Progenitor cell of endocrine pancreas (in vitro differentiated cells): ENCODE measurements at regions not wholly inside any gene's neighbourhood (a gene's known extent, or its start where the extent isn't known, plus 50 kb on each side); places are given as distances from the start of the nearest gene placed in this dataset.

ENCODE experiments used
- DNase-seq: peaks from one replicate; pipeline ENCODE4 v3.0.0; 2021; ENCODE audit warnings: low spot score; ENCODE audit not compliant: unreplicated experiment
- H3K27ac Mint-ChIP-seq: 2 replicates; pipeline ENCODE4 v1.8.0; 2021; ENCODE audit warnings: mild to moderate bottlenecking, moderate library complexity, mixed read lengths
- H3K27me3 Mint-ChIP-seq: 2 replicates; pipeline ENCODE4 v1.8.0; 2021; ENCODE audit warnings: mixed read lengths
- H3K36me3 Mint-ChIP-seq: 2 replicates; pipeline ENCODE4 v1.8.0; 2022; ENCODE audit warnings: mixed read lengths; ENCODE audit not compliant: insufficient read depth
- H3K4me1 Mint-ChIP-seq: 2 replicates; pipeline ENCODE4 v1.8.0; 2021; ENCODE audit warnings: low read depth, mixed read lengths
- H3K4me3 Mint-ChIP-seq: 2 replicates; pipeline ENCODE4 v1.8.0; 2021; ENCODE audit warnings: low read depth, mild to moderate bottlenecking, moderate library complexity, mixed read lengths
- H3K9me3 Mint-ChIP-seq: 2 replicates; pipeline ENCODE4 v1.8.0; 2021; ENCODE audit warnings: low read depth, mixed read lengths
- TF ChIP-seq, protein P1 (sequence below): fragments of 200-600 bp; sonication (generic); IDR thresholded peaks from one replicate; pipeline ENCODE4 v1.5.0; 2021; ENCODE audit warnings: antibody characterized with exemption, mild to moderate bottlenecking; ENCODE audit not compliant: unreplicated experiment

DNA sequence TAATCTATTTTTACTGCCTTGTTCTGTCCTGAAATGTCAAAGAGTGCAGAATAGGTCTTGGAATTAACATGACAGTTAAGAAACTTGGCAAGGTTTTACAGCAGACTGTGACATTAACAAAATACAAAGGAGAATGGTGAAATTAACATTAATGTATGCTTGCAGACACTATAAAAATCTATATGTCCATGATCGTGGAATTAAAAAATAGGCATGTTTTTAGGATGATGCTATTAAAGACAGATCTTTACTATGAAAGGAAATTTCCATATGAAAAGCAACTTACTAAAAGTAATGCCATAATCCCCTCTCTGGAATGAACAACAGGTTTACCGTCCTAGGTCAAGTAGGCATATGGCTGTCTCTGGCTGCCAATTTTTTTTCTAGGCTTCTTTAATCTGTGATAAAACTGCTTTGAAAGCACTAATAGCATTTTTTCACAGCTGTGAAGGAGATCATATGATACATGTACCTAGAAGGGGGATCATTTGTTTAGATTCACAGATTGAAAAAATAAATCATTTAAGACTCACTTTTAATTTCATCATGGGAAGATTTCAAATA lies 291.5 kb downstream of the ZNF536 start:
- Mint-ChIP-seq H3K4me3 (no peak overlapping the region), H3K36me3 (no peaks in the 10 kb centered on the region), H3K27ac (no peak overlapping the region), H3K9me3 (no peaks in the 10 kb centered on the region), H3K4me1 (peaks cover 17% of the 10 kb centered on the region), H3K27me3 (peaks cover 5% of the 10 kb centered on the region)
- DNase-seq: no peak
- TF ChIP-seq, protein P1, sequence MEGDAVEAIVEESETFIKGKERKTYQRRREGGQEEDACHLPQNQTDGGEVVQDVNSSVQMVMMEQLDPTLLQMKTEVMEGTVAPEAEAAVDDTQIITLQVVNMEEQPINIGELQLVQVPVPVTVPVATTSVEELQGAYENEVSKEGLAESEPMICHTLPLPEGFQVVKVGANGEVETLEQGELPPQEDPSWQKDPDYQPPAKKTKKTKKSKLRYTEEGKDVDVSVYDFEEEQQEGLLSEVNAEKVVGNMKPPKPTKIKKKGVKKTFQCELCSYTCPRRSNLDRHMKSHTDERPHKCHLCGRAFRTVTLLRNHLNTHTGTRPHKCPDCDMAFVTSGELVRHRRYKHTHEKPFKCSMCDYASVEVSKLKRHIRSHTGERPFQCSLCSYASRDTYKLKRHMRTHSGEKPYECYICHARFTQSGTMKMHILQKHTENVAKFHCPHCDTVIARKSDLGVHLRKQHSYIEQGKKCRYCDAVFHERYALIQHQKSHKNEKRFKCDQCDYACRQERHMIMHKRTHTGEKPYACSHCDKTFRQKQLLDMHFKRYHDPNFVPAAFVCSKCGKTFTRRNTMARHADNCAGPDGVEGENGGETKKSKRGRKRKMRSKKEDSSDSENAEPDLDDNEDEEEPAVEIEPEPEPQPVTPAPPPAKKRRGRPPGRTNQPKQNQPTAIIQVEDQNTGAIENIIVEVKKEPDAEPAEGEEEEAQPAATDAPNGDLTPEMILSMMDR: no peak

DNA sequence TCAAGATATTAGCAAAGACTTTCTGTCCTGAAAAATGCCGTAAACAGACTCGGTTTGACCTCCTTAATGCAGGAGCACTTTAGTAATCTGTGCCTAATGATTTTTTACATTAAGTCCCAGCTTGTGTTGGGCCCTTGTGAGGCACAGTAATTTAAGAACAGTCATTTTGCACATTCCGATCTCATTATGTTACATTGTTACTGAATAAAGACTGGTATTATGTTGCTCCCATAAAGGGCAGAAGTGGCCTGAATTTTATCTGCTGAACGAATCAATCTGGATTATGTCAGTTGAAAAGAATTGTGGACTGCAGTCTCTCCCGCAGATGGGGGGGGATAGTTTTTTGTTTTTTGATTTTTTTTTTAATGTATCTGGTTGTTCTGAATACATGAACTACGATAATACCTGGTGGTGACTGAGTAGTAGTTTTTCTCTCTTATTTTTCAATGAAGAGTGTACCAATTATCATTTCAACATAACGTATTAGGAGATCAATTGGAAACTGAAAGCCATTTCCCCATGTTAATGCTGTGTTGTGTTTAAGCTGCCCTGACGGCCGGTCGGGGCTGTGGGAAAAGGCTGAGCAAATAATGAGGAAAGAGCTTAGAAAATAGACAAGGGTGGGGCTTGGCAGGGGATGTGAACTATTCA lies 290.2 kb downstream of the ZNF536 start:
- Mint-ChIP-seq H3K27me3 (peaks cover 14% of the 10 kb centered on the region), H3K9me3 (no peaks in the 10 kb centered on the region), H3K27ac (no peak overlapping the region), H3K4me1 (peaks cover 17% of the 10 kb centered on the region), H3K36me3 (no peaks in the 10 kb centered on the region), H3K4me3 (no peak overlapping the region)
- TF ChIP-seq, protein P1: no peak
- DNase-seq: no peak

DNA sequence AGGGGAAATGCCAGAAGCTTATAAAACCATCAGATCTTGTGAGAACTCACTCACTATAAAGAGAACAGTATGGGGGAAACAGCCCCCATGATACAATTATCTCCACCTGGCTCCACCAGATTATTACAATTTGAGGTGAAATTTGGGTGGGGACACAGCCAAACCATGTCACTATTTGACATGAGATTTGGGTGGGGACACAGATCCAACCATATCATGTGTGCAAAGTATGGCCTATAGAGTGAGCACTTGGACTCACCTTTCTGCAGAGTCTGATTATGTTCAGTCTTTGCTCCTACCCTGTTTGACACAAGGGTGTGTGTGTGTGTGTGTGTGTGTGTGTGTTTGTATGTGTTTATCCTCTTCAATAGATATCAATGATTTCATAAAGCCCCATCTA lies 287.5 kb downstream of the ZNF536 start:
- H3K27me3 Mint-ChIP-seq: peaks cover 27% of the 10 kb centered on the region
- DNase-seq: no peak
- no peaks in the 10 kb centered on the region for H3K9me3 Mint-ChIP-seq
- H3K36me3 Mint-ChIP-seq: no peaks in the 10 kb centered on the region
- peaks cover 16% of the 10 kb centered on the region for H3K4me1 Mint-ChIP-seq
- H3K4me3 Mint-ChIP-seq: no peak overlapping the region
- TF ChIP-seq, protein P1: no peak
- H3K27ac Mint-ChIP-seq: no peak overlapping the region

DNA sequence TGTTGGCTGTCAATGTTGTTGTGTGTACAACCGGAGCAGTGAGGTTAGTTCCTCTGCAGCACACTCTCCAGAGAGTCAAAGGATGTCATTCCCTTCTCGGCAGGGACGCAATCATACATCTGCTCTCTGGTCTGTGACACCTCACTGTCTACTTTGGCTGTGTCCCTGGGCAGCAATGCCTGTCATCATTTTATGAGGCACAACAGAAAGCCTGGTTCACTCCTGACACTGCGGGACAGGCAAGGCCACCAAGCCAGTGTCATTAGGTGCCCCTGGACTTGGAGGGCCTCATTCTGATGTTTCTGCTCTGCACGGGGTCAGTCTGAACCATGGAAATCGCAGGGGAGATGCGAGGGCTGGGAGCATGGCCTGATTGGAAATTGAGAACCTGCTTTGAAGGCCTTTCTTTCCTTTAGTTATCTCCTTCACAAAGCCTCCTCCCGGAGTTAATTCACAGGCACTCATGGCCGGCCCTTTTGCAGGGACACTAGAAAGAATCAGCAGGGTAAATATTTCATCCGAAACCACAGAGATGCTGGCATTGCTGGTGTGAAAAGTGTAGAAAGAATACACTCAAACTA lies 284.4 kb downstream of the ZNF536 start:
- no peak overlapping the region for H3K27ac Mint-ChIP-seq
- no peak overlapping the region for H3K4me3 Mint-ChIP-seq

DNA sequence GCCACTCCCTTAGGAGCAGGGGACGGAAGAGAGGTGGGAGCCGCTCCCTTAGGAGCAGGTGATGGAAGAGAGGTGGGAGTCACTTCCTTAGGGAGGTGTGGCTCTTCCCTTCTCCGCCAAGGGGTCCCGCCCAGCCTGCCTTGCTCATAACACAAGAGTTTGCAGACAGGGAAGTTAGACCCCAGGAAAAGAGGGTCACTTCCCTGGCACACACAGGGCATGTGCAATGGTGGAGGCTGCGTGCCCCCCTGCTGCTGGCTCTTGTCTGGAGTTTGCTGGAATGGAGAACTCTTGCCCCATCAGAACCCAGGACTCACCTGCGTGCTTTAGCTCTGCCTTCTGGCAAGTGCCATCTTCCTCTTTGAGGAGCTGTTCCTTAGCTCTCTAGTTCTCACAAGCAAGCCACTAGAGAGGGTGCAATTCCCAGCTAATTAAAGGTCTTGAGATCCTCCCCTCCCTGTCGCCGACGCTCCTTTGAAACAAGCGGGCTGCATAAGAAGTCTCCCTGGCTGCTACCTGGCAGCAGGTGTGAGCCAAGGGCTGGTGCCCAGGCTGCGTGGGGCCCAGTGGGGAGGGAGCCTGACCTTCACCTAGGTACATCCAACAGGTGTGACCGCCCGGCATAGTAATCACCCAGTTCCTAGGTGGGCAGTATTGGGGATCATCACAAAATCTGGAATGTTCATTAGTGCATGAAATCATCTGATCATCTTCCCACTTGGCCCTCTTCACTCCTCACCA lies 281.6 kb downstream of the ZNF536 start:
- Mint-ChIP-seq H3K27ac (no peak overlapping the region), H3K36me3 (no peaks in the 10 kb centered on the region), H3K9me3 (no peaks in the 10 kb centered on the region), H3K4me3 (no peak overlapping the region), H3K4me1 (peaks cover 25% of the 10 kb centered on the region), H3K27me3 (peaks cover 32% of the 10 kb centered on the region)
- TF ChIP-seq, protein P1: no peak
- DNase-seq: no peak

More for the DNA sequence above, 284.4 kb downstream of the ZNF536 start:
- TF ChIP-seq, protein P1: no peak
- Mint-ChIP-seq H3K4me1 (peaks cover 10% of the 10 kb centered on the region), H3K36me3 (no peaks in the 10 kb centered on the region), H3K9me3 (no peaks in the 10 kb centered on the region), H3K27me3 (peaks cover 29% of the 10 kb centered on the region)
- DNase-seq: no peak
